ENCODE measurements at regions not wholly inside any gene's neighbourhood (a gene's known extent, or its start where the extent isn't known, plus 50 kb on each side); places are given as distances from the start of the nearest gene placed in this dataset.

DNA sequence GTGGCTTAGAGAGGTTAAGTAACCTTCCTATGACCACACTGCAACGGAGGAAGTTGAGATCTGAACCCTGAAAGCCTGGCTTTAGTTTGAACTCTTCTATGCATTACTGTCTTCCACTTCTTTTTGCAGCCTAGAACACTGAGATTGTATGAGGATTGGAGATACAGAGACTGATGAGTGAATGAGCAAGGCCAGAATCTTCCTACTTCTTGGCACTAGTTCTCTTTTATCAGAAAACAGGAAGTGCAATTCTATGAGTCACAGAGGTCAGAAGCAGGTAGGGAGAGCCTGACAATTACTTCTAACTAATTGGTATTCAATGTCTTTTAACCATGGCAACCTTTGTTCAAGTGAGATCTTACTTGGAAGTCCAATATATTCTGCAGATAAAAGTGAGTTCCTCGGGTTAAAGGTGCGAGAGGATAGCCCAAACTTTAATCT, 219.0 kb downstream of the SHQ1 start:
- Histone ChIP-seq H3K36me3 (ENCODE audit: control insufficient read depth, insufficient read depth, low read length) (no peaks in the 10 kb centered on the region), H3K9me3 (ENCODE audit: control insufficient read depth, insufficient read depth, low read depth, low read length) (no peaks in the 10 kb centered on the region), H3K4me3 (ENCODE audit: low read depth in 2 of 2, low read length in 2 of 2) (no peak overlapping the region), H3K27me3 (ENCODE audit: control insufficient read depth, insufficient read depth, low read length) (no peaks in the 10 kb centered on the region), H3K4me1 (ENCODE audit: control insufficient read depth, insufficient read depth, low read length) (no peaks in the 10 kb centered on the region), H3K27ac (ENCODE audit: low read length) (no peak overlapping the region)
- DNase-seq (ENCODE audit: low read depth, low spot score) (no peak), ATAC-seq (no peak)
- TF ChIP-seq, protein P1, sequence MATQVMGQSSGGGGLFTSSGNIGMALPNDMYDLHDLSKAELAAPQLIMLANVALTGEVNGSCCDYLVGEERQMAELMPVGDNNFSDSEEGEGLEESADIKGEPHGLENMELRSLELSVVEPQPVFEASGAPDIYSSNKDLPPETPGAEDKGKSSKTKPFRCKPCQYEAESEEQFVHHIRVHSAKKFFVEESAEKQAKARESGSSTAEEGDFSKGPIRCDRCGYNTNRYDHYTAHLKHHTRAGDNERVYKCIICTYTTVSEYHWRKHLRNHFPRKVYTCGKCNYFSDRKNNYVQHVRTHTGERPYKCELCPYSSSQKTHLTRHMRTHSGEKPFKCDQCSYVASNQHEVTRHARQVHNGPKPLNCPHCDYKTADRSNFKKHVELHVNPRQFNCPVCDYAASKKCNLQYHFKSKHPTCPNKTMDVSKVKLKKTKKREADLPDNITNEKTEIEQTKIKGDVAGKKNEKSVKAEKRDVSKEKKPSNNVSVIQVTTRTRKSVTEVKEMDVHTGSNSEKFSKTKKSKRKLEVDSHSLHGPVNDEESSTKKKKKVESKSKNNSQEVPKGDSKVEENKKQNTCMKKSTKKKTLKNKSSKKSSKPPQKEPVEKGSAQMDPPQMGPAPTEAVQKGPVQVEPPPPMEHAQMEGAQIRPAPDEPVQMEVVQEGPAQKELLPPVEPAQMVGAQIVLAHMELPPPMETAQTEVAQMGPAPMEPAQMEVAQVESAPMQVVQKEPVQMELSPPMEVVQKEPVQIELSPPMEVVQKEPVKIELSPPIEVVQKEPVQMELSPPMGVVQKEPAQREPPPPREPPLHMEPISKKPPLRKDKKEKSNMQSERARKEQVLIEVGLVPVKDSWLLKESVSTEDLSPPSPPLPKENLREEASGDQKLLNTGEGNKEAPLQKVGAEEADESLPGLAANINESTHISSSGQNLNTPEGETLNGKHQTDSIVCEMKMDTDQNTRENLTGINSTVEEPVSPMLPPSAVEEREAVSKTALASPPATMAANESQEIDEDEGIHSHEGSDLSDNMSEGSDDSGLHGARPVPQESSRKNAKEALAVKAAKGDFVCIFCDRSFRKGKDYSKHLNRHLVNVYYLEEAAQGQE (IDR thresholded peaks at IDR 0.05; ENCODE audit: insufficient read depth in 1 of 2, low read depth in 2 of 2, low read length in 1 of 2), result no peak
- TF ChIP-seq, protein P2, sequence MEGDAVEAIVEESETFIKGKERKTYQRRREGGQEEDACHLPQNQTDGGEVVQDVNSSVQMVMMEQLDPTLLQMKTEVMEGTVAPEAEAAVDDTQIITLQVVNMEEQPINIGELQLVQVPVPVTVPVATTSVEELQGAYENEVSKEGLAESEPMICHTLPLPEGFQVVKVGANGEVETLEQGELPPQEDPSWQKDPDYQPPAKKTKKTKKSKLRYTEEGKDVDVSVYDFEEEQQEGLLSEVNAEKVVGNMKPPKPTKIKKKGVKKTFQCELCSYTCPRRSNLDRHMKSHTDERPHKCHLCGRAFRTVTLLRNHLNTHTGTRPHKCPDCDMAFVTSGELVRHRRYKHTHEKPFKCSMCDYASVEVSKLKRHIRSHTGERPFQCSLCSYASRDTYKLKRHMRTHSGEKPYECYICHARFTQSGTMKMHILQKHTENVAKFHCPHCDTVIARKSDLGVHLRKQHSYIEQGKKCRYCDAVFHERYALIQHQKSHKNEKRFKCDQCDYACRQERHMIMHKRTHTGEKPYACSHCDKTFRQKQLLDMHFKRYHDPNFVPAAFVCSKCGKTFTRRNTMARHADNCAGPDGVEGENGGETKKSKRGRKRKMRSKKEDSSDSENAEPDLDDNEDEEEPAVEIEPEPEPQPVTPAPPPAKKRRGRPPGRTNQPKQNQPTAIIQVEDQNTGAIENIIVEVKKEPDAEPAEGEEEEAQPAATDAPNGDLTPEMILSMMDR (IDR thresholded peaks at IDR 0.05), result no peak
- no peak for TF ChIP-seq TCF7L2 (IDR thresholded peaks at IDR 0.05; ENCODE audit: low read depth, low read length)
- no peak for TF ChIP-seq POLR2AphosphoS5 (IDR thresholded peaks at IDR 0.05; ENCODE audit: low read depth, low read length)
- no peak for TF ChIP-seq SIN3A (IDR thresholded peaks at IDR 0.05; ENCODE audit: borderline replicate concordance, insufficient read depth, low read depth, low read length)
- intact Hi-C loops (cut with micrococcal nuclease; ENCODE audit: unreplicated experiment) (no loop called here), in situ Hi-C loops (cut with HindIII; ENCODE audit: low pct_unique_long_range_greater_than_20kb, low sequenced_read_pairs) (no loop called here)
- no TSS peak for BruUV-seq (replicated peaks)
- ChIA-PET POLR2A (no interaction called here), CTCF (no interaction called here)

DNA sequence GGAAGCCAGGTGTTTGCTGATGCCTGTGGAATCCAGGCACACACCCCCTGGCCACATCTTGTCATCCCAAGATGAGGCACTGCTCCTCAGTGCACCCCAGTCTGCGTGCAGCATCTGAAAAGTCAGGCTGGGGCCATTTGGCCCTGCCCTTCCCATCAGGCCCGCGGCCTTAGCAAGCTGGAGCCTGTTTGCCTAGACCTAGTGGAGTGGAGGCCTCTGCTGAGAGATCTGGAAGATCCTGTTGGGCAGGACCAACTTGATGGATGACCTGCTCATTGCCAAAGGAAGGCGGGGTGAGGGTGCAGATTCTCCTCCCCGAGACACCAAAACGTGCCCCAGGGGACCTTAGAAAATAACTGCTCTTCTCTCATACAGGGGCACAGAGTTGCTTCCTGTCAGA, 220.2 kb downstream of the SHQ1 start:
- ATAC-seq (no peak), DNase-seq (ENCODE audit: low read depth, low spot score) (no peak)
- no peaks in the 10 kb centered on the region for H3K9me3 ChIP-seq (ENCODE audit: control insufficient read depth, insufficient read depth, low read depth, low read length)
- no peaks in the 10 kb centered on the region for H3K27me3 ChIP-seq (ENCODE audit: control insufficient read depth, insufficient read depth, low read length)
- intact Hi-C loops (cut with micrococcal nuclease; ENCODE audit: unreplicated experiment) (no loop called here), in situ Hi-C loops (cut with HindIII; ENCODE audit: low pct_unique_long_range_greater_than_20kb, low sequenced_read_pairs) (no loop called here)
- no peak overlapping the region for H3K27ac ChIP-seq (ENCODE audit: low read length)
- no peaks in the 10 kb centered on the region for H3K36me3 ChIP-seq (ENCODE audit: control insufficient read depth, insufficient read depth, low read length)
- H3K4me3 ChIP-seq (ENCODE audit: low read depth in 2 of 2, low read length in 2 of 2), result no peak overlapping the region
- POLR2A ChIA-PET, result no interaction called here
- TF ChIP-seq SIN3A (IDR thresholded peaks at IDR 0.05; ENCODE audit: borderline replicate concordance, insufficient read depth, low read depth, low read length), result no peak
- TF ChIP-seq TCF7L2 (IDR thresholded peaks at IDR 0.05; ENCODE audit: low read depth, low read length), result no peak
- TF ChIP-seq, protein P1 (IDR thresholded peaks at IDR 0.05; ENCODE audit: insufficient read depth in 1 of 2, low read depth in 2 of 2, low read length in 1 of 2), result no peak
- TF ChIP-seq, protein P2 (IDR thresholded peaks at IDR 0.05), result no peak
- TF ChIP-seq POLR2AphosphoS5 (IDR thresholded peaks at IDR 0.05; ENCODE audit: low read depth, low read length), result no peak
- CTCF ChIA-PET, result no interaction called here
- H3K4me1 ChIP-seq (ENCODE audit: control insufficient read depth, insufficient read depth, low read length), result no peaks in the 10 kb centered on the region
- no TSS peak for BruUV-seq (replicated peaks)
